ENCODE measurements at regions not wholly inside any gene's neighbourhood (a gene's known extent, or its start where the extent isn't known, plus 50 kb on each side); places are given as distances from the start of the nearest gene placed in this dataset.

DNA sequence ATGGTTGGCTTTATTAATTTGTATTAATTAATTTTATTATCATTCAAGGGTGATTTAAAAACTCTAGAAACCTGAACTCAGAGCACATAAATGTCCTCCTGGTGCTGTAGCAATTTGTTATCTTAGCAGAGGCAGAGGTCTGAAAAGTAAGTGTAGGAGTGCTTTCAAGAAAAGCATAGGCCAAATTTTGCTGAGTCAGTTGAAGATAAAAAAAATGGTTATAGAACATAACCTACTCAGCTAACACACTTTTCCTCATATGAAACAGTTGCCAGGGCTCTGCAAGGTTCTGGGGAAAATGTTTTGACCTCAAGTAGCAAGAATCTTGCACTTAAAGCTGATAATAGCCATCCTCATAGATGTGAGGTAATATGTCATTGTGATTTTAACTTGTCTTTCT, 53.5 kb upstream of the CHODL start:
- DNase-seq, result no peak

DNA sequence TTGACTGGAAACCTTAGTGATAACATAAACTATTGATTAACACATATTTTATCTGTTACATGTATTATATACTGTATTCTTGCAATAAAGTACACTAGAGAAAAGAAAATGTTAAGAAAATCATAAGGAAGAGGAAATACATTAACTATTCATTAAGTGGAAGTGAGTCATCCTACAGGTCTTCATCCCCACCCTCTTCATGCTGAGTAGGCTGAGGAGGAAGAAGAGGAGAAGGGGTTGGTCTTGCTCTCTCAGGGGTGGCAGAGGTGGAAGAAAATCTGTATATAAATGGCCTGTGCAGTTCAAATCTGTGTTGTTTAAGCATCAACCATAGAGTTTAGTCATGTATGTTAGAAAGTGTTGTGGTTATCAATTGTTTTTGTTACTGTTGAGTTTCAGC, 66.1 kb upstream of the CHODL start:
- DNase-seq, result no peak

DNA sequence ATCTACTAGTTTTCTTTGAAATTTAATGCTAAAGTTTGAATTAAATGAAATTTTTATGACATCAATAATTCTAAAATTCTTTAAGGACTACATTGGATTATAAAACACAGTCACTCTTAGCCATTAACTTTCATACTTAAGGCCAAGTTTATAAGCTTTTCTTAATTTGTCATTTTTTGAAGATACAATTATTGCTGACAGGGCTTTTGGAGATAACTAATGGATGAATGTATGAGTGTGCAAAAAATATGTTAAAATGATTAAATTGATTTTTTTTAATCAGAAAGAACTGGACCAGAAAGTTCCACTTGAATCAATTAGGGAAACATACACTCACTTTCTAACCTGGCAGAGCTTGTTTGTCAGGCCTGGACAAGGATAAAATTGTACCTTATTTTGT, 70.3 kb upstream of the CHODL start:
- DNase-seq, result no peak

DNA sequence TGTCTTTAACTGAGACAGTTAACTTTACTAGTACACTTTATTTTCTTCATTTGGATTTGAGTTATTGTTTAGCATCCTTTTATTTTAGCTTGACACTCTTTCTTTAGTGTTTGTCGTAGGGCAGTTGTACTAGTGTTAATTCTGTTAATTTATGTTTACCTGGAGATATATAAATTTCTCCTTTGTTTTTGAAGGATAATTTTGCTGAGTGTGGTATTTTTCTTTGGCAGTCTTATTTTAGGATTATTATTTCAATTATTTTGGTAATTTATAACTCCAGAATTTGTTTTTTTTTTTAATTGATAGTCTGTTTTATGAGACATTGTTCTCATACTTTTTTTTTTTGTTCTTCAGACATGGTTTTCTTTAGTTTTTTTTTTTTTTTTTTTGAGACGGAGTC, 73.8 kb upstream of the CHODL start:
- DNase-seq, result no peak

DNA sequence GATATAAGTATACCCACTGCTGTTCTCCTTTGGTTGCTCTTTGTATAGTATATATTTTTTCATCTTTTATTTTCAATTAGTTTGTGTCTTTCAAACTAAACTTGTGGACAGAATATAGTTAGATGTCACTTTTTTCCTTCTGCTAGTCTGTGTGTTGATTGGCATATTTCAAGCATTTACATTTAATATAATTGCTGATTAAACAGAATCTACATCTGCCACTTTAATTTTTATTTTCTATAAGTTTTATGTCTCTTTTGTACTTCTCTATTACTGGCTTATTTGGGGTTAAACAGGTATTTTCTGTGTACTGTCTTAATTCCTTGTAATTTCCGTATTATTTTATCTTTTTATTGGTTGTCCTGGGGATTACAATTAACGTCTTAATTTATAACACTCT, 74.4 kb upstream of the CHODL start:
- no peak for DNase-seq

DNA sequence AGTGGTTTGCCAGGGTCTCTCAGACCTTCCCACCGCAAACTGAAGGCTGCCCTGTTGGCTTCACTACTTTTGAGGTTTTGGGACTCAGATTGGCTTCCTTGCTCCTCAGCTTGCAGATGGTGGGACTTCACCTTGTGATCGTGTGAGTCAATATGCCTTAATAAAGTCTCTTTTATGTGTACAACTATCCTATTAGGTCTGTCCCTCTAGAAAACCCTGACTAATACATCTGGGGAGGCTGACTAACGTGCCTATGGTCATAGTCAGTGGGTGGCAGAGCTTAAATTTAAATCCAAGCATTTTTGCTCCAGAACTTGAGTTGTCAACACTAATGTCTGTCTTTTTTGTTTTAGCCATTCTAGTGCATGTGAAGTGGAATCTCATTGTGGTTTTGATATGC, 76.5 kb upstream of the CHODL start:
- no peak for DNase-seq

DNA sequence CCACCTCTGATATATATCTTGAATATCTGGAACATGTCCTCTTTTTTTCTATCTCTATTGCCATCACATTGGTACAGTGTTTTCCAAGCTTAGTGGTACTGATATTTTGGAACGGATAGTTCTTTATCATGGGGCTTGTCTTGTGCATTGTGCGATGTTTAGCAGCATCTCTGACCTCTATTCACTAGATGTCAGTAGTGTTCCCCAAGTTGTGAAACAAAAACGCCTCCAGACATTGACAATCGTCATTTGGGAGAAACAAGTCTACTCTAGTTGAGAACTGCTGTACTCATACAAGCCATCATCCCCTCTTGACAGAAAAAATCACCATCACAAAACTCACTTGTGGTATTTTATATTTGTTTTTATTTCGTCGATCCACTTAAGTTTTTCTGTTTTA, 79.7 kb upstream of the CHODL start:
- DNase-seq, result no peak

DNA sequence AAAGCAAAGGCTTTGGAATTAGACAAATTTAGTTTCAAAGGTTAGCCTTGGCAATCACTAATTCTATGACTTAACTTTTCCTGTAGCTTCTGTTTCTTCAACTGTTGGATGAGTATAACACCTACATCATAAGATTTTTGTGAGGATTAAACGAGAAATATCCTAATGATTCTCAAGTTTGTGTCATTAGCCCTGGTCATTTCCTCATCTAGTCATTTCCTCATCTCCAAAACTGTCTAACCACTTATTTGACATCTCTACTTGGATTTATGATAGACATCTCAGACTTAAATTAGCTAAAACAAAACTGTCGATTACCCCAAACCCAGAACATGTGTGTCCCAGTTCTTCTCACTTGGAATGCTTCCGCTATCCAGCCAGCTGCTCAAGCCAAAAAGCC, 80.2 kb upstream of the CHODL start:
- no peak for DNase-seq

DNA sequence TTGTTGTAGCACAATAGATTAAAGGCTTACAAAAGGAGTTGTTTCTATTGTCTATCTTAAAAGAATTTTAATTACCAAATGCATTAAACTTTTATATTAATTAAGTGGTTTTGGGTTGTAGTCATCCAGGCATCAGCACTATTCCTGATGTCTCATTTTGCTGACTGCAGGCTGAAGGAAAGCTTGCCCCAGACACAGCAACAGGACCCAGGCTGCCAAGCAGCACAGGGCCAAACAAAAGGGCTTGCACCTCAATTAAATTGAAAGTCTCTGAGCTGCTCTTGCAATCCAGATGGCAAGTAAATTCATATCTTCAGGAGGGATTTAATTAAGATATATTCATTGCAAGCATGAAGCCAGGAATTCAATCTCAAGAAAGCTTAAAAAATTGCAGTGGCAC, 80.7 kb upstream of the CHODL start:
- no peak for DNase-seq

DNA sequence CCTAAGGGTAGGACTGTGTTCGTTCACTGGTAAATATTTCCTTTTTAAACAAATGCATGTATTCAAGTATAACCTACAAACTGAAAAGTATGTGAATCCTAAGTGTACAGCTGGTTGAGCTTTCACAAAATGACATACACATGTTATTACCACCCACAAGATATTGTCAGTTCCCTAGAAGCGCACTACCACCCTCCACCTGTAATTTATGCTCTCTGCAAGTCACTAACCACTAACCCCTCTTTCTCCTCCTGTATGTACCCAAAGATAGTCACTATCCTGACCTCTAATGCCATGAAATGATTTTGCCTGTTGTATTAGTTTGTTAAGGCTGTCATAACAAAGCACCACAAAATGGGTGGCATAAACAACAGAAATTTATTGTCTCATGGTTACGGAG, 82.8 kb upstream of the CHODL start:
- no peak for DNase-seq

DNA sequence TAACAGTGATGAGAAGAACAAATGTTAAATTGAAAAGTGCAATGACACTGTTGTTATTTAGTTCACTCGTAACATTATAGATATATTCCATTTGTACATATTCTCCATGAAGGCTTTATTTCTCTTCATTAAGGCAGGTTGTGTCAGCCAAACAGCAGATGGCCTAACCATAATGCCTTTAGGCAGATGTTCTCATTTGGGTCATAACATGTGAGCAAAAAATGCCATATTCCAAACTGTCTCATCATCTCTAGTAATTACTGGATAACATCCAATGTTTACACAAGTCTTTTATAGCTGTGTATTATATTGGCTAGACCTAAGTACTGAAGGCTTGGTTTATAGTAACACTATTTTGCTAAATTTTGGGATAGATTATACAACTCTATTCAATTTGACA, 87.2 kb upstream of the CHODL start:
- DNase-seq, result no peak

DNA sequence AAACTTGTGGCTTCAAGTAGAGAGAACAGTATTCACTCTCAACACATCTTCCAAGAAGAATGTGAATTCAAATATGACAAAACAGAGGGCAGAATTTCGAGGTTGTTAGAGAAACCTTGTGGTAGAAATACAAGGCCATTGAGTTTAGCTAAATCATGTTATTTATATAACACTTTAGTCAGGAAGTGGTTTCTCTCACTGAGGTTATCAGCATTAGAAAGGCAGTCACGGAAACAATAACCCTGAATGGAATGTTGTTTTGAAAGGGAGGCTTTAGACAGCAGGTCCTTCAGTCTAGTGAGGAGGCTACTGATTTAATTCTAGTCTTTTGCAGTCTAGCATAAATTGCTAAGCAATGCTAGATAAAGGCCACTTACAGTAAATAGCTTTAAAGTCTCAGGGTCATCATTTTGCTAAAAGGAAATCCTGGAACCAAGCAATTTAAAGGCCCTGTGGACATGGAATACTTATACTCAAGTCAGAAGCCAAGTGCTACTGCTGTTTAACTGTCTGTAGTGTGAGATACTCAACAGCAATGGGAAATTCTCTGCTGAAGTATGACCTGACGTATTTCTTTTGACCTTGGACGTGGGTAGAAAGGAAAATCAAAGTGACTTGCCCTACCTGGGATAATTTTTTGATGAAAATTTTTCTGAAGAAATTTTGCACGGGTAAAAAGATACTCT, 89.0 kb upstream of the CHODL start:
- no peak for DNase-seq

DNA sequence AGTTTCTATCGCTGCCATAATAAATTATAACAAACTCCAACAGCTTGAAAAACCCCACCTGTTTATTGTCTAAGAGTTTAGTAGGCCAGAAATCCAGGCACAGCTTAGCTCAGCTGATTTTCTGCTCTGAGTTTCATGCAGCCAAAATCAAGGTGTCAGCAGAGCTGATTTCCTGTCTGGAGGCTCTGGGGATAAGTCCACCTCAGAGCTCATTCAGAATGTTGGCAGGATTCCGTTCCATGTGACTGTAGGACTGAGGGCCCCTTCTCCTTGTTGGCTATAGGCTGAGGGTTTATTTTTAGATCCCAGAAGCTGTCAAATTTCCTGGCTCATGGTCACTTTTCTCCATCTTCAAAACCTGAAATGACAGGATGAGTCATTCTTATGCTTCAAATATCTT, 91.6 kb upstream of the CHODL start:
- DNase-seq, result no peak

DNA sequence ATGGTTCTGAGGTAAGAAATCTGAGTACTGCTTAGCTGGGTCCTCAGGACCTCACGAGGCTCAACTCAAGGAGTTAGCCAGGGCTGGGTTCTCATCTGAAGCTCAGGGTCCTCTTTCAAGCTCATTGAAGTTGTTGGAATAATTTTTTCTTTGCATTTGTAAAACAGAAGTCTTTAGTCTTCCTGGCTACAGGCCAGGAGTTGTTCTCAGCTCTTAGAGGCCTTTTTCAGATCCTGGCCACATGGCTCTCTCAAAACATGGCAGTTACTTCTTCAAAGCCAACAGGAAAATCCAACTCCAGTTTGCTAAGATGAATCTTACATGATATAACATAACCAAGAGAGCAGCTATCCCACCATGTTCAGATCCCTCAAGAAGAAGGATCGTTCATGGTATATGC, 92.3 kb upstream of the CHODL start:
- no peak for DNase-seq

DNA sequence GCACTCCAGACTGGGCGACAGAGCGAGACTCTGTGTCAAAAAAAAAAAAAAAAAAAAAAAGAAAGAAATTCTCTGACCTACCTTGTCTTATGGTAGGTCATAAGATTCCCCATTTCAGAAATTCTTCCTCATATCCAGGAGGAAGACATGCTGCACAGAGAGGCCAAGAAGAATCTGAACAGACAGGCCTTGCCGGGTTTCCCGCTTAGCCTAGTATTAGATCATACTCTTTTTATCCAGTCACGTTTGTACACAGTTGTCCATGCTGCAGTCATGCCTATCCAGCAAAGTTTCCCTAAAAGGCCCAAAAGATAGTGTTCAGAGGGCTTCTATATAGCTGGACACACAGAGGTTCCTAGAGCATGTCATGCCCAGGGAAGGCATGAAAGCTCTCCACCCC, 93.6 kb upstream of the CHODL start:
- no peak for DNase-seq

DNA sequence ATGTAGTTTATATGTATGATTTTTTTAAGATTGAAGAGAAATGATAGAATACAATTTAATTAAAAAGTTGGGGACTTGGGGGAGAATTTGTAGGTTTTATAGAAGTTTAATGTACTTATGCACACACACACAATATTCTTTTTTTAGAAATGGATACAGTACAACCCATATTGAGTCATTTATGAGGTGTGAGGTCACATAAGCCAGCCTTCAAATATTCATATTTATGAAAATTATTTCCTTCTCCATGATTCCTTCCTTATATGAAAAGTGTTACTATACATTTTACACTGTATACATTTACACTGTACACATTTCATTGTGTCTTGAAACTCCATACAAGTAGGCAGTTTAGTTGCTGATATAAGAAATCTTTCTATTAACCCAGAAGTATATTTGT, 96.2 kb upstream of the CHODL start:
- DNase-seq, result no peak

DNA sequence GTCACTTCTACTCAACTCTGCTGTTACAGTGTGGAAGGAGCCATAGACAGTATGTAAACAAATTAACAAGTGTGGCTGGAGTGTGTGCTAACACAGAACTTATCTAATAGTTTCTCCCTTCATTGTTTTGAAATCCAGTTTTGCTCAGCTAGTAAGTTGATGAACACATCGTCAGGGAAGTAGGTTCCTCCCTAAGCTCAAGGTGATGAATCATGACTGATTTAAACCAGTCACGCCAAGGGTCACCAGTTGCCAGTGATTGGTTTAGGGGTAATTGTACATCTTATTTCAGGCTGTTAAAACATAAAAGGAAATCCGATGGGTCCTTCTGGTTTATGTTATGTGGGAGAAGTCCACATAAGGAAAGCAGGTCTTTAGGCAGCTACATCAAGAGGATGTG, 97.0 kb upstream of the CHODL start:
- DNase-seq, result no peak

DNA sequence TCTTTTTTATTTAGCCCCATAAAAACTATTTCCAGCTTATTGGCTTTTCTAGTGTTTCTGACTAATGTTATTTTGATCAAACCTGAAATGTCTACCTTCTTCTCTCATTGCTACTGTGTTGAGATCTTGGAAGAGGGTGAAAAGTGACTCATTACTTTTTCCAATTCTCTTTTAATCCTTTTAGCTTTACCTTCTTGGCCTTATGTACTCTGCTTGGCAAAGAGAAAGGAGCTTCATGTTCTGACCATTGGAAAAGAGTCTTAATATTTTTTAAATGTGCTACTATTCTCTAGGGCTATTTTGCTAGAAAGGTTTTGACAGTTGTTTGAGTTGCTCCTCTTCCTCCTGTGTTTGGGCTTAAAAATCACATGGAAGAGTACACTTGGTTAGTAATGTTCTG, 97.8 kb upstream of the CHODL start:
- DNase-seq, result no peak

DNA sequence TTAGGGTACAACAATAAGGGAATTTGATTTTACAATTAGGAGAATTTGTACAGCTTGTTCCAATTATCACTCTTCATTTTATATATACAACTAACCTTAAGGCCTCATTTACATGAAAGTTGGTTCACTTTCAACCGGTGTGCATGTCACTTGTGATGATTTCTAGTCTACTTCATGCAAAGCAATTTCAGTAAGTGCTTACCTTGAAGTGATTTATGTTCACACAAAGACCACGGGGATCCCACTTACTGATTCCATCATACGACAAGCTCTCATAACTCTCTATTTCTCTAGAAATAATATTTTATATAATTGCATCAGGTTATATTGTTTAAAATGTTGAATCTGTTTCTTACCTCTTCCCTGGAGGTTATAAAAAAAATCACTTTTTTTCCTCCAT, 100.3 kb upstream of the CHODL start:
- no peak for DNase-seq

DNA sequence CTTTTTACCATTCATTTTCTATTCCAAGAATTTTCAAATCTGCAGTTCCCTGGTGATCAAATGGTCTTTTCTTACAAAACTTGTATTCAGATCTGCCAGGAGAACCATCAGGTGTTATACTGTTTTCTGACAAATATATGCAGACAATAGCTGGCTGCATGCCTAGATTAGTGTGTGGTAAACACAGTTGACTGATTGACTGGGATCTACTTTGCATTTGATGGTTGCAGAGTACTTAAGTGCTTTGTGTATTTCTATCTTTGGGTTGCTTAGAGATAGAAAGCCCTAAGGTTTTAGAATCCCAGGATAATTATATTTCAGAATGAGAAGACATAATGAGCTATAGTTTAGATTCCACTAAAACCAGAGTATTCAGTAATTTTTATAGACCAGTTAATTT, 102.0 kb upstream of the CHODL start:
- no peak for DNase-seq

DNA sequence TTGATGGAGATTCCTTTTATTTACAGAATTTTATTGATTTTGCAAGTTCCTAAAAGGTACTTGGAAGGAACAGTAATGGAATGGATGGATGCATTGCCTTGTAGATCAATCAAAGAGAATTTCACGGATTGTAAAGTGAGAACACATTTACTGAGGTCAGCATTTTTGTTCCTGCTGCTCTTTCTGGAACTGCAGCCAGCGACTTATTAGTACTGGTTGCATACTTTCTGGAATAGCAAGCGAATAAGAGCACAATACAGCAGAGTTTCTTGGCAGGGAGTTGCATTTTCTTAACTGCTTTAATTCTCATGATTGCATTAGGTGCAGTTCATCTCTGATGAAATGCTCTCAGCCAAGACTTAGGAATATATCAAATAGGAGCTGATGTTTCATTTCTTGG, 106.1 kb upstream of the CHODL start:
- no peak for DNase-seq

DNA sequence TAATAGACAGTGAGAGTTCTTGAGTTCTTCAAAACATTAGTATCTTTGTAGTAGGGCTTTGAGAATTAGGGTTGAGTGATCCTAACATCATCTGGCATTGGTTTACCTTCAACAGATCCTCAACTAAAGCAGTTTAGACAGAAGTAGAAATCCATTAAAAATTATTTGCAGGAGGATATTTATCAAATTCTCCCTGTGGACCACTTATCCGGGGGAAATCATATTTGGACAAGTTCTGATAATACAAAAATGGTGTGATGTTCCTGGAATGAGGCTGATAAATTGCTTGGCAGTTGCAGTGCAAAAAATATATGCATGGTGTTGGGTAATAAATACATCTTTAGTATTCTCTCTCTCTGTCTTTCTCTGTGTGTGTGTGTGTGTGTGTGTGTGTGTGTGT, 115.1 kb upstream of the CHODL start:
- no peak for DNase-seq

DNA sequence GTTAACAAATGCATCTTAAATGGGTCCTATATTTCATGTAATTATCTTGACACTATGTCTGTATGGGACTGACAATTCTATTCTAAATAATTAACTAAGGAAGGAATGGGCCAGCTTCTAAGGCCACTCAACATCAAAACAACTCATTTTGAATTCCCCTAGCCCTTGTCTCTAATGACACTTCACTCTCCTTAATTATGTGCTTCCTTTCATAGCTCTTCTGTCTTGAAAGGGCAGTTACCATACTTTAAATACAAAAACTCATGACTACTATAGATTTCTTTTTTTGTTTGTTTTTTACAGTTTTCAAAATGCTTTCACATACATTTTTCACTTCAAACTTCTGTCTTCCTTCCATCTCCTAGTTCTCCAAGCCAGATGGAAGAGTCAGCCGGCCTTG, 126.1 kb upstream of the CHODL start:
- DNase-seq, result no peak

DNA sequence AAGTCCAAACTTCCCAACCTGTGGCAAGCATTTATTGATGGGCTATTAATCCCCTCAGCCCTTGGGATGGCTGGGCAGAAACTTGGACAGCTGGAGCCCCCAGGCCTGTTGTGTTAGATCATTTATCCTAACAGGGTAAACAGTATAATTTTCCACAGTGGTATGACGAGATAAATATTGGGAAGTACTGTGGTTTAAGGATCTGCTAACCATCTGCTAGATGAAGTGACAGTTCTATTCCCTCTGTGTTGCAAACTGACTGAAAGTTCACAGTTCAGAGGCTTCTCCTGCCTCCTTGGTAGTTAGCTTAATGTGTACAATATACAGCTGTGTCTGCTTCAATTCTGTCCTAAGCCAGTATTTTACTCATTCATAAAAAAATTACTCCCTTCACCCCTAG, 127.5 kb upstream of the CHODL start:
- no peak for DNase-seq

DNA sequence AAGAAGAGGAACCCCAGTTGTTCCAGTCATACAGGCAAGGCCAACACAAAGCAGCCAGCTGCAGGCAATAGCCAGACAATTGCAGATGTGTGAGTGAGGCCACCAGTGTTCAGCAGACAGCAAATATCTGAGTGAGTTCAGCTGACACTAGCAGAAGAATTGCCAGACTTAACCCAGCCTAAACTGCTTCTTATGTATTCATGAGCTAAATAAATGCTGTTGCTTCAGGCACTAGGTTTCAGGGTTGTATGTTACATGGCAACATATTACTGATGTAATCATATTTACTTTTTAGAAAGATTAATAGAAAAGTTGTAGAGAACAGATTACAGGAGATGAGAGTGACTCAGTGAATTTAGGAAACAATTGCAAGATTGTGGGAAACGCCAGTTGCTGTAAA, 129.8 kb upstream of the CHODL start:
- no peak for DNase-seq

DNA sequence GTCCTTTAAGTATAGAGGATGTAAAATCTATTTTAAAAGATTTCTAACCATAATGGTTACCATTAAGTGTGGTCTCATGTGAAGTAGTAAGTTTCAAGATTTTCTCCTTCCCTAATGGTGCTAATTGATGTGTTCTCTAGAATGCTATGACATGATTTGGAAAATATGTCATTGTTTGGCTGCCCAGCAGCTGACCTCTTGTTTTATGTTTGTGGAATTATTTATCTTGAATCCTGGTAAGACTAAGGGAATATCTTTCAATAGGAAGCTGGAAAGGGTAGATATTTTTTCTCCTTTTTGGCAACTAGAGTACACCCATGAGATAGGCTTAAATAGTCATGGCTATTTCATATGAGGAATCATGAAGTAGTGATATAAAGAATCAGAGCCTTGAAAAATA, 139.8 kb upstream of the CHODL start:
- DNase-seq, result no peak

All from NCI-H510A treated with DMSO at 0.1 percent for 48 hours (cell line).